IPS DF 6.9 (cell line): ENCODE measurements at regions not wholly inside any gene's neighbourhood (a gene's known extent, or its start where the extent isn't known, plus 50 kb on each side); places are given as distances from the start of the nearest gene placed in this dataset.

Experiments
- DNase-seq: peaks from one replicate; pipeline ENCODE4 v3.0.0-alpha.2; 2013; ENCODE audit warnings: low read depth, low spot score
- H3K27ac ChIP-seq: one replicate; pipeline ENCODE4 v1.5.1; 2013; ENCODE audit warnings: low read length, control low read depth
- H3K27me3 ChIP-seq: 2 replicates; pipeline ENCODE4 v1.6.1; 2013; ENCODE audit warnings: mild to moderate bottlenecking, low read length; ENCODE audit not compliant: control insufficient read depth, insufficient read depth
- H3K36me3 ChIP-seq: 2 replicates; pipeline ENCODE4 v1.6.1; 2013; ENCODE audit warnings: low read length; ENCODE audit not compliant: control insufficient read depth, insufficient read depth
- H3K4me1 ChIP-seq: 2 replicates; pipeline ENCODE4 v1.6.1; 2013; ENCODE audit warnings: low read length; ENCODE audit not compliant: control insufficient read depth, insufficient read depth
- H3K4me3 ChIP-seq: 2 replicates; pipeline ENCODE4 v1.5.1; 2013; ENCODE audit warnings: mild to moderate bottlenecking, low read length
- H3K9me3 ChIP-seq: 2 replicates; pipeline ENCODE4 v1.6.1; 2013; ENCODE audit warnings: low read length, inconsistent platforms; ENCODE audit not compliant: control insufficient read depth, insufficient read depth
- WGBS: extraction: QIAGEN DNeasy Blood & Tissue Kit; methylation state at CpG from one replicate; pipeline ENCODE4 v1.1.7; 2013; ENCODE audit warnings: mixed read lengths, missing lambda C conversion rate; ENCODE audit not compliant: insufficient read length, insufficient coverage; 5-methylcytosine and 5-hydroxymethylcytosine counted together

DNA sequence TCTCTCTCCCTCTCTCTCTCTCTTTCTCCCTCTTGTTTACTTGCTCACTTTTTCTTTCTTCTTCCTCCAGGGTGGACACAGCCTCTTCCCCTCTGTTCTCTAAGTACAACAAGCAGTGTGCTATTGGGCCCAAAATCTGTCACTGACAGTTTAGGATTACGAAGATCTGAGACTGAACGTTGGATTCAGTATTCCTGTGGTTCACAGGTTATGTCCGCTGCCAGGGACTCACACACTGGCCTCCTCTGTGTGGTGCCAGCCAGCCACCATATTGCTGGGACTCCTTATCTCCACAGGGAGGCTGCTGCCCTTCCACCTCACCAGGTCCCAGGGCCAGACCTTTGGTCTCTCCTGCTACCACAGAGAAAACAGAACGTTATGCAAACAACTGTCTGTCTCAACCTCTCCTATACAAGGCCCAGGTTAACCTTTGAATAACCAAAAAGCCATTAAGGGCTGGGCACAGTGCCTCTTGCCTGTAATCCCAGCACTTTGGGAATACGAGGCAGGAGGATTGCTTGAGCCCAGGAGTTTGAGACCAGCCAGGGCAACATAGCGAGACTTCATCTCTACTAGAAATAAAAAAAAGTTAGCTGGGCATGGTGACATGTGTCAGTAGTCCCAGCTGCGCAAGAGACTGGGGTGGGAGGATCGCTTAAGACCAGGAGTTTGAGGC, 171.9 kb upstream of the RAB4A start:
- H3K9me3 ChIP-seq: no peaks in the 10 kb centered on the region
- DNase-seq: no peak
- no CpG with 5 or more reads among the region's 8 CpGs for WGBS
- H3K4me1 ChIP-seq: peaks cover 7% of the 10 kb centered on the region; the same call in 1 of the 2 replicates
- H3K27ac ChIP-seq: no peak overlapping the region
- H3K36me3 ChIP-seq: no peaks in the 10 kb centered on the region
- H3K4me3 ChIP-seq: no peak overlapping the region
- H3K27me3 ChIP-seq: no peaks in the 10 kb centered on the region; the same call in 1 of the 2 replicates

DNA sequence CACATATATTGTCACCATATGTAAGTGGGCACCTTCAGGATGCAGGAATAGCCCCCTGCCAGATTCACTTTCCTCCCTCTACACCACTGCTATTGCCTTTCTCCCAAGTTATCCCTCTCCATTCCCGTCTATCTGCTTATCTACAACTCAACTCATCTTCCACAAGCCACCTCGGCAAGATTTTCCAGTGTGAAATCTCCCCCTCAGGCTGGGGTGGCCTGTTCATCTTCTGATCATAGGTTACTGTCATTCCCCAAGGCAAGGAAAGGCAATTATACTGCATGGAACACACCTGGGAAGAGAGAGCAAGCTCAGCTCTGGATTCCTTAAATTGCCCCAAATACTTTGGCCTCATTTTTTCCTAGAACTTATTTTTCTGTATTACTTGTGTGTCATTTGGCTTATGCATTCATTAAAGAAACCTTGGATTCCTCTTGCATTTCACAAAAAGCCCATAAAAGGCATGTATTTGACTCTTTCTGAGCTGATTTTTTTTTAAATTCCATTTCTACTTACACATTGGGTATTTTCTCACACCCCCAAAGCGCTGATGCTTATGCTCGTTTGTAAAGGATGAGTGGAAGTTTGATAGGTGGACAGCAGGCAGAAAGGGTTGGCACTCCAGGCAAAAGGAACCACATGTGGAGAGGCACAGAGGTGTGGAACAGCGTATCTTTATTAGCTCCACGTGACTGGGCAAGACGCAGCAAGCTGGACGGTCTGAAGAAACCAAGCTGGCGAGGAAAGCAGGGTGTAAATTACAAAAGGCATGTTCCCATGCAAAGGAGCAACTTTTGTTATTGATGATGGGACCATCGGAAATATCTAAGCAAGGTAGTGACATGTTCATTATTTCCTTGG, 169.7 kb upstream of the RAB4A start:
- no CpG with 5 or more reads among the region's 10 CpGs for WGBS
- H3K27me3 ChIP-seq: no peaks in the 10 kb centered on the region; the same call in 1 of the 2 replicates

DNA sequence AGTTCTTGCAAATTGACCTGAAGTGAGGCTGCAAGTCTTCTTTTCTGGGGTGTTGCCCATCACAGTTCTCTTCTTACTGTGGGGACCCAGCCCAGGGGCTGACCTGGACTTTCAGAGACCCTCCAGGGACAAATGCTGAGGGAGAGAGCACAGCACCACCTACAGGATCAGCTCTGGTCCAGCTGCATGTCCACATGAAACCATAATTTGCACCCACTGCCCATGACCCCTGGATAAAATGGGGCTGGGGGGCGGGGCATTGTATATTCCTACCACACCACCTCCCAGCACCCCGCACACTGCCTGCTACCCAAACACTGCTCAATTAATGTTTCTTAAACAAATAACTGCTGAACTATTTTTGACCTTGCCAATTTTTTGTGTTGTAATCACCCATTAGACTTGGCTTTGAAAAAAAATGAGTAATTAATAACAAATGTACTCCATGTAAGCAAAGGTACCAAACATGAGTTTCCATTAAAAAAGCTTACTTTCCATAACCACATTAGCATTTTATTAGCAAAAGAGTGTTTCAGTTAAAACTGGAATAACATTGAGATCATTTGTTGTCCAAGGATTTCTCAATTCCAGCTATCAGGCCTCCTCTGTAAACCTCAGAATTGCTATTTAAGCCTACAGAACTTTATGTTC, 168.0 kb upstream of the RAB4A start:
- Histone ChIP-seq H3K36me3 (no peaks in the 10 kb centered on the region), H3K4me3 (no peak overlapping the region), H3K27me3 (no peaks in the 10 kb centered on the region; the same call in 1 of the 2 replicates), H3K27ac (no peak overlapping the region), H3K9me3 (no peaks in the 10 kb centered on the region), H3K4me1 (peaks cover 3% of the 10 kb centered on the region; the same call in 1 of the 2 replicates)
- no CpG with 5 or more reads among the region's 2 CpGs for WGBS
- DNase-seq: no peak

More for the DNA sequence above, 169.7 kb upstream of the RAB4A start:
- Histone ChIP-seq H3K4me1 (peaks cover 3% of the 10 kb centered on the region; the same call in 1 of the 2 replicates), H3K27ac (no peak overlapping the region), H3K4me3 (no peak overlapping the region), H3K9me3 (no peaks in the 10 kb centered on the region), H3K36me3 (no peaks in the 10 kb centered on the region)
- no peak for DNase-seq

DNA sequence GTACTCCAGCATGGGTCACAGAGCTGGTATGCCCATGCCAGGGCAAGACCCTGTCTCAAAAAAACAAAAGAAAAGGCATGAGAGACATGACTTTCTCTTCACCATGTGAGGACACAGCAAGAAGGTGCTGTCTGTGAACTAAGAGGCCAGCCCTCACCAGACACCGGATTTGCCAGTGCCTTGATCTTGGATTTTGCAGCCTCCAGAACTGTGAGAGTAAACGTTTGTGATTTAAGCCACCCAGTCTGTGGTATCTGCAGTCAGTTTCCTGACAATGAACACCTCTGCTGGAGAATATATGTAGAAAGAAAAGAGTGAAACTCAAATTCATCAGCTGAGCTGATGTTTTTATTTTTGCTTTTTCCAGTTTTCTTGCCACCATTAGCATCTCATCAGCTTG, 166.3 kb upstream of the RAB4A start:
- Histone ChIP-seq H3K27me3 (no peaks in the 10 kb centered on the region; the same call in 1 of the 2 replicates), H3K27ac (no peak overlapping the region), H3K36me3 (no peaks in the 10 kb centered on the region), H3K4me3 (no peak overlapping the region), H3K9me3 (no peaks in the 10 kb centered on the region), H3K4me1 (peaks cover 4% of the 10 kb centered on the region; the same call in 1 of the 2 replicates)
- DNase-seq: no peak
- no CpG with 5 or more reads among the region's 2 CpGs for WGBS

DNA sequence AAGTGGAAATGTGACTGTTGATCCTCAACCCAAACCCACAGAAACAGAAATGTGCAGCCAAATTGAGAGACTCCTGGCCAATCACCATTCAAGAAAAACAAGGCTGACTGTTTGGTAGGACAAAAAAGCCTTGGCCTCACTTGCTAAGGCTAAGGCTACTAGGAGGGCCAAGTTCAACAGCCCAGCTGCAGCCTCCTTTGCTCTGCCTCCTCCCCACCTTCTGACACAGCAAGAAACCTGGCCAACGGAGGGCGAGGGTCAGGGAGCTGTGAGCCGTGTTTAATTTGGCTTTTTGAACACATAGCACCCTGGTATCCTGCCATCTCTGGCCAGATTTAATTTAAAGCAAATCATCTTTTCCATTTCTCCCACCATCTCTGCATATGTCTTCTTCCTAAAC, 165.8 kb upstream of the RAB4A start:
- WGBS: no CpG with 5 or more reads among the region's 3 CpGs
- H3K4me3 ChIP-seq: no peak overlapping the region
- H3K27me3 ChIP-seq: no peaks in the 10 kb centered on the region; the same call in 1 of the 2 replicates
- no peak overlapping the region for H3K27ac ChIP-seq
- H3K4me1 ChIP-seq: peaks cover 4% of the 10 kb centered on the region; the same call in 1 of the 2 replicates
- H3K36me3 ChIP-seq: no peaks in the 10 kb centered on the region
- H3K9me3 ChIP-seq: no peaks in the 10 kb centered on the region
- DNase-seq: no peak

DNA sequence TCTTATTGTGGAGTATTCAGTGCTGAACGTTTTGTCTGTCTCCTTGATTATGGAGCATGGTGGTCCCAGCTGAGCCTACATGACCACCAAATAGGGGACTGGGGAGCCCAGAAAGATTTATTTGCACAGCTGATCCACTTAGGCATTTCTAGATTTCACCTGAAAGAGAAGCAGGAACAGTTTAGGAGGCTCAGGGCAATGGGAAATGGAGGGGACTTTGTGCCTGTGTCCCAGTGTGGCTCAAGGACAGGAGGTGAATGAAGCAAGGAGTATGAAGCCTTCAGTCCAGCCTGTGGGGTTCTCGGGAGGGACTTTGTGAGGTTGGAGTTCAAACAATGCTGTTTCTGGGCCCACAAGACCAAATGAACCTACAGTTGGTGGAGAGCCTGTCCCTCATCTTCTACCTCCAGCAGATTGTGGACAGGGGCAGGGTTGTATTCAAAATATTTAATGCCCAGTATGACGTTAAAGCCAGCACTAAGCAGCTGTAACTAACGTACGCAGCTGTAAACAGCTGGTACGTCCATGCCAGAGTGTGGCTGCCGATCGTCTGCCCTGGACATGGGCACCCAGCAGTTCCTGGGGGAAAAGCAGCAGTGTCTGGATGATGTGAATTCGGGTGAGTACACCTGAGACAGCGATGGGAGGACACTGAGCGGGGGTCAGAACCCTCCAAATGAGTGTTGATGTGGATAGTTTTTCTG, 164.9 kb upstream of the RAB4A start:
- H3K36me3 ChIP-seq: no peaks in the 10 kb centered on the region
- no peaks in the 10 kb centered on the region; the same call in 1 of the 2 replicates for H3K27me3 ChIP-seq
- H3K4me3 ChIP-seq: no peak overlapping the region; the same call in 1 of the 2 replicates
- no CpG with 5 or more reads among the region's 11 CpGs for whole genome bisulfite sequencing
- H3K9me3 ChIP-seq: no peaks in the 10 kb centered on the region
- no peak for DNase-seq
- H3K27ac ChIP-seq: no peak overlapping the region
- H3K4me1 ChIP-seq: peaks cover 4% of the 10 kb centered on the region; the same call in 1 of the 2 replicates

DNA sequence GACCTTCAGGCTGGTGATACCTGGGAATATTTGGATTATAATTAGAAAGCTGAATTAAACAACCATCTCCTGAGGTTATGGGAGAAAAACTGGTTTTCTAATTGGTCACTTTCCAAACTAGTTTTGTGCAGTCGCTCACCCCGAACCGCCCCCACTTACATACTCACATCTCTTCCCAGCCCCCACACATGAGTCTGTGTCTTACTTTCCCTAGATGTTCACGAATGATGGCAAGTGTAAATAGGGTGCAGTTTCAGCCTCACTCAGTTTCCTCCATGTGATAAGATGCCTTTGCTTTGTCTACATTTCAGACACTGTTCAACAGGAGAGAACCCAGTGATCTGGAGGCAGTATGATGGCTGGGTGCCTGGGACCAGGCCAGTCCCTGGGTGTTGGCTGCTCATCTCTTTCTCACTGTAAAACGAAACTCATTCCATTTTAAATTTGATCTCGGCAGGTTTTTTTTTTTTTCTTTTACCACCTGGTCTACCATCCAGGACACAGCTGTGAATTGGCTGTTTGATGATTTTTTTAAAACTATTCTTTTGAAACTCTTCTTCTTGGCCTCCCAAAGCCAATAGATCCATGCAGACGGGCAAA, 164.3 kb upstream of the RAB4A start:
- WGBS: no CpG with 5 or more reads among the region's 7 CpGs
- no peak overlapping the region for H3K27ac ChIP-seq
- DNase-seq: no peak

DNA sequence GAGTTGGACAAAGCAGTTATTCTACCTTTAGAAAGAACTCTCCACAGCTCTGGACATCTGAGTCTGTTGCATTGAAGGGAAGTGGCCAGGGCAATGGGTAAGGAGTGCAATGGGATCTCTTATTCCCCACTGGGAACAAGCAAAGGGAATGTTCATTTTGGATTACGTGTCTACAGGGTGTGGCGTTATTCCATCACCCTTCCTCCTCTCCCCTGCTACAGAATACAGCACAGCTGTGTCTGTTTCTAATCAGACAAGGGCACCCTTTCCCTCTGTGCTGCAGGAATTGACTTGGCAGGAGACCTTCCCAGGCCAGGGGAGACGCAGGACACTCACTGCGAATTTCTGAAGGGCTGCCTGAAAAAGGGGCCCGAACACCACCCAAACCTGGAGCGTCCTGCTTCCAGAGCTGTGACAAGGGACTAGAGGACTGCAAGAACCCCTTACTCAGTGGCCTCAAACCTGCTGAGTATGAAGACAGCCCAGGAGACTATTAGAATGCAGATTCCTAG, 163.6 kb upstream of the RAB4A start:
- Histone ChIP-seq H3K36me3 (no peaks in the 10 kb centered on the region), H3K27me3 (no peaks in the 10 kb centered on the region; the same call in 1 of the 2 replicates), H3K4me1 (peaks cover 4% of the 10 kb centered on the region; the same call in 1 of the 2 replicates), H3K27ac (no peak overlapping the region), H3K4me3 (no peak overlapping the region), H3K9me3 (no peaks in the 10 kb centered on the region)
- DNase-seq: no peak
- WGBS: no CpG with 5 or more reads among the region's 6 CpGs

More for the DNA sequence above, 164.3 kb upstream of the RAB4A start:
- peaks cover 4% of the 10 kb centered on the region; the same call in 1 of the 2 replicates for H3K4me1 ChIP-seq
- no peak overlapping the region for H3K4me3 ChIP-seq
- no peaks in the 10 kb centered on the region for H3K36me3 ChIP-seq
- H3K9me3 ChIP-seq: no peaks in the 10 kb centered on the region
- no peaks in the 10 kb centered on the region; the same call in 1 of the 2 replicates for H3K27me3 ChIP-seq

DNA sequence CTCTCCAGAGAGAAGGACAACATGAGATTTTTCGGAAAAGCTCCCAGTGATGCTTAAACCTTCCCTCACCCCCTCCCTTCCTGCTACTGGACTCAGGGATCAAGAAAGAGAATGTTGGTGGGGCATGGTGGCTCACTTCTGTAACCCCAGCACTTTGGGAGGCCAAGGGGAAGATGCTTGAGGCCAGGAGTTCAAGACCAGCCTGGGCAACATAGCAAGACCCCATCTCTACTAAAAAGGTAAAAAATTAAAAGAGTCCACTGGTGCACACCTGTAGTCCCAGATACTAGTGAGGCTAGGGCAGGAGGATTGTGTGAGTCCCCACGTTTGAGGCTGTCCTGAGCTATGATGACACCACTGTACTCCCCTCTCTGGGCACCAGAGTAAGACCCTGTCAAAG, 162.9 kb upstream of the RAB4A start:
- Histone ChIP-seq H3K9me3 (no peaks in the 10 kb centered on the region), H3K4me3 (no peak overlapping the region), H3K36me3 (no peaks in the 10 kb centered on the region), H3K27ac (no peak overlapping the region), H3K4me1 (peaks cover 3% of the 10 kb centered on the region; the same call in 1 of the 2 replicates), H3K27me3 (no peaks in the 10 kb centered on the region)
- DNase-seq: no peak
- WGBS: no CpG with 5 or more reads among the region's 2 CpGs
